ENCODE measurements at regions not wholly inside any gene's neighbourhood (a gene's known extent, or its start where the extent isn't known, plus 50 kb on each side); places are given as distances from the start of the nearest gene placed in this dataset.

DNA sequence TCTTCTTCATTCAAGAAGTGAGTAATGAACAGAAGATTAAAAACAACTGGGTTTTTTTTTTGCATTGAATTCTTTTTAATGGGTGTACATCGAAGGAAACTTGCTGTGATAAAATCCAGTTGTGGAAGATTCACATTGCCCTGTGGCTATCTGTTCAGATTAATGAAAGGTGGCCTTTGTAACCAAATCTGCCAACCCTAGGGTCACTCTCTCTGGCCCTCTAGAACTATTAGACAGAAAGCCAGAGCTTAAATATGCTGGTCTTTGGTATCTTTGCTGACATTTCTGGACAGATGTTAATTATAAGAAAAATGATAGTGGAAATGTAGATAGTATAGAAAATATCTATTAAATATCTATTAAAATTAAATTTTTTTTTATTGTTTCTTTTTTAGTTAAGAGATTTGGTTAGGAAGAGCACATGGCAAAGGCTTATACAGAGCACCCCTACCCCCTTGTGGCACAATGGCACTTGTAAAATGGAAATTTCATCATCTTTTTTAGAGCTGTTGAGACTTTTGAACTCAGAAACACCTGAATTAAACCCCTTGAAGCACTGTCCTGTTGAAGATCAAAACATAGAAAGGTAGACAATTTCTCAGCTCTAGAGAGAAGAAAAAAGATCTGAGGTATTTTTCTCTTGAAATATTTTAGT is 572.5 kb downstream of the PKHD1 start:
- no peak for TF ChIP-seq POLR2A (IDR thresholded peaks at IDR 0.05)
- no peak for TF ChIP-seq CTCF (IDR thresholded peaks at IDR 0.05)
- no peak for TF ChIP-seq POLR2AphosphoS5 (IDR thresholded peaks at IDR 0.05; ENCODE audit: insufficient read depth in 1 of 2, low read depth in 1 of 2)

Measured in vagina (tissue), 2 donors.